K562 (cell line): ENCODE measurements at regions not wholly inside any gene's neighbourhood (a gene's known extent, or its start where the extent isn't known, plus 50 kb on each side); places are given as distances from the start of the nearest gene placed in this dataset.

Experiments
- ATAC-seq: fragments of 200-7000 bp; cut with Tn5 transposase; 3 replicates; pipeline ENCODE4 v1.9.1; 2020; ENCODE audit warnings: moderate library complexity
- BruUV-seq: library from RNA; stranded (reverse); fragments of 400-500 nt; replicated peaks from 2 replicates; lab custom pipeline; 2021; lab: Mats Ljungman, UMichigan
- CTCF ChIA-PET: fragments of 300-600 bp; formaldehyde crosslinking; extraction: SDS; loops from one replicate; lab custom pipeline; 2021; ENCODE audit warnings: low intra/inter-chr PET ratio; lab: Yijun Ruan, JAX
- POLR2A ChIA-PET: fragments of 300-600, 350-650 bp; sonication (Branson Sonifier 250); formaldehyde crosslinking; extraction: SDS; loops from one replicate; lab custom pipeline; 2021; ENCODE audit warnings: antibody characterized with exemption, inconsistent platforms; lab: Yijun Ruan, JAX
- DNase-seq, 4 experiments: peaks; one replicate each; pipeline versions ENCODE4 v3.0.0 to v3.0.0-alpha.2; 2011 to 2018; ENCODE audit warnings: low spot score in 3 of 4, mixed read lengths in 3 of 4; ENCODE audit errors: extremely low read depth in 1 of 4
- FAIRE-seq: peaks from 2 replicates; lab custom pipeline; 2011; peaks lifted over from hg19 to GRCh38; lab: Jason Lieb, UNC
- H2AFZ ChIP-seq: 2 replicates; pipeline ENCODE4 v1.6.0; 2011; ENCODE audit warnings: low read depth, low read length, control low read depth, inconsistent platforms
- H3K27ac ChIP-seq: fragments of 200-600 bp; 3 replicates; pipeline ENCODE4 v1.8.0; 2011; ENCODE audit warnings: low read depth, mild to moderate bottlenecking, control low read depth, inconsistent platforms, low read length, moderate library complexity, mixed read lengths; ENCODE audit errors: extremely low read depth
- H3K27me3 ChIP-seq, 2 experiments: fragments of 300-600 bp in 1 of 2; 2 replicates in 1 of 2; 3 replicates in 1 of 2; pipeline versions ENCODE4 v1.6.0 to v1.8.0; 2011; ENCODE audit warnings: inconsistent platforms in 2 of 2, low read length in 2 of 2, mild to moderate bottlenecking in 1 of 2, mixed read lengths in 1 of 2, moderate library complexity in 1 of 2; ENCODE audit not compliant: control insufficient read depth in 2 of 2, insufficient read depth in 2 of 2
- H3K36me3 ChIP-seq: fragments of 300-600 bp; 3 replicates; pipeline ENCODE4 v1.8.0; 2011; ENCODE audit warnings: mild to moderate bottlenecking, low read length, inconsistent platforms; ENCODE audit not compliant: control insufficient read depth, insufficient read depth
- H3K4me1 ChIP-seq, 2 experiments: fragments of 200-600 bp in 1 of 2; replicated peaks in 1 of 2; 2 replicates in 1 of 2; 3 replicates in 1 of 2; pipeline versions ENCODE4 v1.5.1 to v1.8.0; 2011; ENCODE audit warnings: inconsistent platforms in 2 of 2, low read length in 2 of 2, mild to moderate bottlenecking in 1 of 2, mixed read lengths in 1 of 2, moderate library complexity in 1 of 2; ENCODE audit not compliant: control insufficient read depth in 2 of 2, insufficient read depth in 2 of 2
- H3K4me2 ChIP-seq: 2 replicates; pipeline ENCODE4 v1.6.1; 2011; ENCODE audit warnings: low read length, control low read depth, inconsistent platforms, mixed read lengths; ENCODE audit not compliant: insufficient read depth
- H3K4me3 ChIP-seq: fragments of 200-600 bp; sonication (generic), shearing (Covaris generic); 2 replicates; pipeline ENCODE4 v1.5.1; 2016; ENCODE audit warnings: control low read depth, inconsistent platforms
- H3K79me2 ChIP-seq: fragments of 200-600 bp; 3 replicates; pipeline ENCODE4 v1.8.0; 2011; ENCODE audit warnings: low read length, inconsistent platforms; ENCODE audit not compliant: control insufficient read depth, insufficient read depth
- H3K9ac ChIP-seq, 2 experiments: 2 replicates each; pipeline versions ENCODE4 v1.6.0 to v1.6.1; 2011; ENCODE audit warnings: low read depth in 2 of 2, low read length in 2 of 2, control low read depth in 1 of 2, inconsistent platforms in 1 of 2, mild to moderate bottlenecking in 1 of 2, mixed read lengths in 1 of 2; ENCODE audit not compliant: insufficient read depth in 1 of 2
- H3K9me1 ChIP-seq: one replicate; pipeline ENCODE4 v1.6.0; 2011; ENCODE audit warnings: inconsistent platforms, mild to moderate bottlenecking, low read length, moderate library complexity; ENCODE audit not compliant: control insufficient read depth, insufficient read depth
- H3K9me3 ChIP-seq: replicated peaks from 2 replicates; pipeline ENCODE4 v1.5.1; 2011; ENCODE audit warnings: low read depth, low read length, inconsistent platforms; ENCODE audit not compliant: control insufficient read depth, insufficient read depth
- H4K20me1 ChIP-seq: replicated peaks from 2 replicates; pipeline ENCODE4 v1.6.1; 2011; ENCODE audit warnings: low read length, inconsistent platforms, mixed read lengths; ENCODE audit not compliant: control insufficient read depth, insufficient read depth
- CBX5 ChIP-seq: IDR thresholded peaks from 2 replicates; pipeline ENCODE4 v1.6.1; 2014; ENCODE audit warnings: low read depth, borderline replicate concordance
- HDAC2 ChIP-seq: fragments of 450-650 bp; IDR thresholded peaks from 2 replicates; pipeline ENCODE4 v1.6.1; 2016; ENCODE audit warnings: mild to moderate bottlenecking
- HOMEZ ChIP-seq: fragments of 250-450 bp; sonication (Bioruptor Pico); IDR thresholded peaks from 2 replicates; pipeline ENCODE4 v1.4.0; 2020; ENCODE audit warnings: mild to moderate bottlenecking, moderate library complexity
- MCM7 ChIP-seq, 2 experiments: fragments of 450-650 bp; IDR thresholded peaks; 2 replicates each; pipeline ENCODE4 v1.6.1; 2016 to 2018
- PRPF4 ChIP-seq: fragments of 200-400 bp; formaldehyde crosslinking; IDR thresholded peaks from one replicate; pipeline ENCODE4 v1.6.1; 2017; ENCODE audit warnings: low read length, low read depth, mild to moderate bottlenecking; ENCODE audit not compliant: insufficient read depth, poor library complexity, severe bottlenecking
- PURB ChIP-seq: sonication (generic); formaldehyde crosslinking; IDR thresholded peaks from 2 replicates; pipeline ENCODE4 v1.9.0; 2021; ENCODE audit warnings: low read depth, mild to moderate bottlenecking, missing genetic modification reagents
- RREB1 ChIP-seq: fragments of 250-450 bp; sonication (Bioruptor Pico); IDR thresholded peaks from 2 replicates; pipeline ENCODE4 v1.4.0; 2020
- XRCC4 ChIP-seq: IDR thresholded peaks from one replicate; pipeline ENCODE4 v1.6.1; 2011; ENCODE audit not compliant: insufficient read depth, insufficient read length; ENCODE audit errors: extremely low read depth
- ZSCAN32 ChIP-seq: fragments of 450-650 bp; formaldehyde crosslinking; IDR thresholded peaks from 2 replicates; pipeline ENCODE4 v1.4.0; 2020; ENCODE audit warnings: mild to moderate bottlenecking, moderate library complexity
- WGBS: fragments of 100-300 bp; shearing (Covaris generic); methylation state at CpG from one replicate; pipeline ENCODE4 v1.1.6; 2016; ENCODE audit warnings: low coverage, mixed read lengths; ENCODE audit not compliant: insufficient coverage; ENCODE audit errors: missing lambda C conversion rate; 5-methylcytosine and 5-hydroxymethylcytosine counted together
- in situ Hi-C: fragments of 300-500 bp; cut with MboI; formaldehyde crosslinking; loops from 4 replicates; pipeline ENCODE4 v1.15.0; 2018; ENCODE audit warnings: inconsistent platforms, mixed read lengths
- intact Hi-C: fragments of 100-400 bp; cut with micrococcal nuclease; formaldehyde crosslinking; loops from 2 replicates; pipeline ENCODE4 v1.14.2; 2022

- Histone ChIP-seq H3K4me1 (no peaks in the 10 kb centered on the region), H3K9me3 (no peaks in the 10 kb centered on the region), H3K79me2 (no peaks in the 10 kb centered on the region), H4K20me1 (no peaks in the 10 kb centered on the region), H3K36me3 (no peaks in the 10 kb centered on the region), H3K9me1 (no peaks in the 10 kb centered on the region), H3K9ac (no peak overlapping the region), H3K27ac (no peak overlapping the region), H2AFZ (no peak overlapping the region), H3K27me3 (no peaks in the 10 kb centered on the region), H3K4me2 (no peak overlapping the region), H3K4me3 (no peak overlapping the region)
- DNase-seq (no peak), FAIRE-seq (no peak), ATAC-seq (no peak)
- 0% methylated on average over 1 of the region's 7 CpGs for WGBS
- no TSS peak for BruUV-seq
- in situ Hi-C loops, result no loop called here
- CTCF ChIA-PET, result no interaction called here
- intact Hi-C loops, result no loop called here
- TF ChIP-seq CBX5 (no peak), MCM7 (IDR thresholded peaks at IDR 0.05) (no peak), RREB1 (CRISPR knock-in tag) (no peak), XRCC4 (no peak), HDAC2 (no peak), HOMEZ (CRISPR knock-in tag) (no peak), ZSCAN32 (CRISPR knock-in tag) (no peak), PURB (CRISPR knock-in tag) (no peak), PRPF4 (no peak)
- POLR2A ChIA-PET, result no interaction called here
Measured at GRCh38 chr2:209259767-209260166, 164.1 kb upstream of the MAP2 start.
